ENCODE measurements at regions not wholly inside any gene's neighbourhood (a gene's known extent, or its start where the extent isn't known, plus 50 kb on each side); places are given as distances from the start of the nearest gene placed in this dataset.
"Not testable (repeated sequence)": the region's sequence is repeated elsewhere in the genome, so short reads cannot be mapped to it uniquely, and the experiment has no call there.

DNA sequence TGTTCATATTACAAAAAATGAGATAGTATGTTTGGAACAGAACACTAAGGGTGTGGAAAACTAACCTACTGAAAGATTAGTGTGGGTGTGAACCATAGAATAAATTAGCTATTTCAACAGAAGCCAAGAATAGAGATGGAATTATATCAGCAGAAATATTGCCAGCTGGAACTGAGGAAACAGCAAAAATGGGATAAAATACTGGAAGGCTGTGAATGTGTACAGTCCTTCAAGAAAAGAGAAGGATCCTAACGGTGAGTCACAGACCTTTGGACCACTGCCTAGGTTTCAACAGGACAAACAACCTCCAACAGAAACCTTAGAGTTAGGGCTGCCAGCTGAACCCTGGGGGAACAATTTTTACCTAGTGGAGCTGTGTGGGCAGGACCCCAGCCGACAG is 395.0 kb downstream of the ZWINT start:
- no peak for DNase-seq (ENCODE audit: low read depth in 4 of 4, low spot score in 3 of 4)

- no peak for DNase-seq (ENCODE audit: low read depth in 4 of 4, low spot score in 3 of 4)
These were observed 417.7 kb downstream of the ZWINT start for GRCh38 chr10:55943403-55943802.

DNA sequence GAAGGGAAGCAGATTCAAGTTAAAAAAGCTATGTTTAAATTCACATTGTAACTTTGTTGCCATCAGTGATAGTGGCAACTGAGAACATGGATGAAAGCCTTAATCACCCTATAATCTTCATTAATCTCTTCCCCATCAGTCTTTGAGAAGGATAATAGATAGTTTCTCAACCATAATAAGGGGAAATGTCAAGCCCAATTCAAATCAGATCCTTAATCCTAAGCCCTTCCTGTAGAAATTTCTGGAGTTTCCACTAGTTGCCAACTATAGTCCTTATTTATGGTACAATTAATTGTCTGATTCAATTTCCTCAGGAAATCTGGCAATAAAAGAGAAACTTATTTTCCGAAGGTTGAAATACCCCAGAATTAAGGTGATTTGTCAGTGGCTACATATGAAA is 431.8 kb downstream of the ZWINT start:
- no peak for DNase-seq (ENCODE audit: low read depth in 4 of 4, low spot score in 3 of 4)

- DNase-seq (ENCODE audit: low read depth in 4 of 4, low spot score in 3 of 4) = not testable (repeated sequence)
These were observed 461.4 kb downstream of the ZWINT start for GRCh38 chr10:55899472-55900147.

GRCh38 chr10:55897490-55897921 is 463.6 kb downstream of the ZWINT start:
- peak; percentile 27 to 41 (median 37) for DNase-seq (ENCODE audit: low read depth in 4 of 4, low spot score in 3 of 4)

- DNase-seq (ENCODE audit: low read depth in 4 of 4, low spot score in 3 of 4) = no peak
These were observed 468.8 kb downstream of the ZWINT start for GRCh38 chr10:55892276-55892675.

- DNase-seq (ENCODE audit: low read depth in 4 of 4, low spot score in 3 of 4) = no peak
These were observed 479.5 kb downstream of the ZWINT start for GRCh38 chr10:55881588-55881987.

DNA sequence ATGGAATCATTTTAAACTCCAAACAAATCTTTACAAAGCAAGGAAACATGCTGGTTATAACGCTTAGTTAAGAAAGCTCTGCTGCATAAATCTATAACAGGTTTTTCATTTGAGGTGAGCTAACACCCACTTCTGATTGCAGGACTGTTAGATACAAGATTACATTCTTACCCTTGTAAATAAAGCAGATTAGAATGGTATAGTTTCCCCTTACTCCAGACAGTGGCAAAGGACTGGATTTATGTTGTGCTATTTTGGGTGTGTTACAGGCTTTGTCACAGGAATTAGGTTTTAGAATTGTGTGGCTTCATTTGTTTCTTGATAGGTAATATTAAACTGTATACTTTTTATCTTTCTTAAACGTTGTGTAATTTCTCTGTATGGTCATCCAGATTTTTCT is 487.6 kb downstream of the ZWINT start:
- DNase-seq (ENCODE audit: low read depth in 4 of 4, low spot score in 3 of 4) = no peak

DNA sequence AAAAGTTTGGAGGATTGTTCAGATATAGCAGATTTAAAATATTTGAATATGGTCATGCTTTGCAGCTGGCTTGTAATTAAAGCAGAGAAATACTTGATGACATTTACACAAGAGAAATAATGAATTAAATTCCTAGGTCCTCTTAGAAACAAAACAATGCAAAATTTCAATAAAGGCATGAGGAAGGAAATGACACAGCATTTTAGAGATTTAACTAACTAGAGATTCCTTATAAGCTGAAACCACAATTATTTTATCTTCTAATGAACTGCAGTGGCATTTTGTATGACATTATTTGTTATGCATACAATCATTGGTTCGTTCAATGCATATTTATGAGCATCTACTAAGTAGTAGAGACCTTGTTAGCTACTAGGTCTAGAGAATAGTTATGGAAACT is 490.9 kb downstream of the ZWINT start:
- DNase-seq (ENCODE audit: low read depth in 4 of 4, low spot score in 3 of 4) = no peak

DNA sequence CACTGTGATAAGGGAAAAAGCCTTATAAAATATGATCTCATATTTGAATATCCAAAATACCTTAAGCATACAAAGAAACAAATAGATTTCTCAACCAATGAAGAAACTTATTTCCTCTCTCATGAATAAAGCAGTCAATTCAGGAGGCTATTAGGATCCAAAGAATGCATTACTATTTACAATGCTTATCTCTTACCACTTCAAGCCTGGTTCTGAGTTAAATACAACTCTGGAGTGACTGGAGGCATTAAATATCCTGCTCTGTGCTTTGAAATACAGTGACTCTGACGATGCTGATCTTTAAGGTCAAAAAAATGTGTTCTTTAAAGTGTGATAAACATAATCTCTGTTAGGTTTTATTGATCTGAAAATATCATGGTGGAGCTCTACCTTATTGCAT is 493.2 kb downstream of the ZWINT start:
- no peak for DNase-seq (ENCODE audit: low read depth in 4 of 4, low spot score in 3 of 4)

- DNase-seq (ENCODE audit: low read depth in 4 of 4, low spot score in 3 of 4) = no peak
These were observed 502.3 kb downstream of the ZWINT start for GRCh38 chr10:55858730-55859129.

DNA sequence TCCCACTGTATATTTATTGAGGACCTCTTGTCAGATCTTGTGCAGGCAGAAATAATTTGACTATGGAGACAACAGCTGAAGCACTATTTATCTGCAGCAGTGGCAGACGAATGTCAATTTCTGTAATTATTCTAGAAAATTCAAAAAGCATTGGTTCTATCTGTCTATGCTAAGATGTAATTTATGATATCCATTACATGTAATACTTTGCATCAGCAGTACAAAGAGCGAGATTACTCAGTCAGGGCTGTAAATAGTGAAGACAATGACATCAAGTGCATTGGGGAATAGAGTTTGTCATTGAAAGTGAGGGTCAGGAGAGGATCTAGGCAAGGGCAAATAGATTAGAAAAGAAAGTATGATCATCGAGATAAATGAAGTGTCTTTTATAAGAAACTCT is 508.2 kb downstream of the ZWINT start:
- DNase-seq (ENCODE audit: low read depth in 4 of 4, low spot score in 3 of 4) = no peak

- no peak for DNase-seq (ENCODE audit: low read depth in 4 of 4, low spot score in 3 of 4)
These were observed 523.8 kb downstream of the ZWINT start for GRCh38 chr10:55837273-55837672.

GRCh38 chr10:55822096-55822495 is 539.0 kb downstream of the ZWINT start:
- no peak for DNase-seq (ENCODE audit: low read depth in 4 of 4, low spot score in 3 of 4)

GRCh38 chr10:55820478-55820877 is 540.6 kb downstream of the ZWINT start:
- DNase-seq (ENCODE audit: low read depth in 4 of 4, low spot score in 3 of 4) = no peak

DNA sequence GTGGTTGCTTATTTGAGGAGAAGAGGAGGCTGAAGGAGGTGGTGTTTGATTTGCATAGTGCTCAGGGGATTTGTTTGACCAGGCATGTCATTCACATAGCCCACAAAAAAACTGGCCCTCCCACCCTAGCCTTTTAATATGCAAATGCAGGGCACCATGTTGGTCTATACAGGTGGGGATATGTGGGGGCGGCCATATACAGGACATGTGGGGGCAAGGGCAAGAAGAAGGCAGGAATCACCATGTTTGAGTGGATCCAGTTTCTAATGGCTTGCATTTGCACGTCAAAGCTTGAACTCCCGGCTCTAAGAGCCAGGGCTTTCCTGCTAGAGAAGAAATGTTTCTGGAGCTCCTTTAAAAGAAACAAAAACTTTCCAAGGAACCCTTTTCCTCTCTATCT is 541.0 kb downstream of the ZWINT start:
- DNase-seq (ENCODE audit: low read depth in 4 of 4, low spot score in 3 of 4) = no peak

DNA sequence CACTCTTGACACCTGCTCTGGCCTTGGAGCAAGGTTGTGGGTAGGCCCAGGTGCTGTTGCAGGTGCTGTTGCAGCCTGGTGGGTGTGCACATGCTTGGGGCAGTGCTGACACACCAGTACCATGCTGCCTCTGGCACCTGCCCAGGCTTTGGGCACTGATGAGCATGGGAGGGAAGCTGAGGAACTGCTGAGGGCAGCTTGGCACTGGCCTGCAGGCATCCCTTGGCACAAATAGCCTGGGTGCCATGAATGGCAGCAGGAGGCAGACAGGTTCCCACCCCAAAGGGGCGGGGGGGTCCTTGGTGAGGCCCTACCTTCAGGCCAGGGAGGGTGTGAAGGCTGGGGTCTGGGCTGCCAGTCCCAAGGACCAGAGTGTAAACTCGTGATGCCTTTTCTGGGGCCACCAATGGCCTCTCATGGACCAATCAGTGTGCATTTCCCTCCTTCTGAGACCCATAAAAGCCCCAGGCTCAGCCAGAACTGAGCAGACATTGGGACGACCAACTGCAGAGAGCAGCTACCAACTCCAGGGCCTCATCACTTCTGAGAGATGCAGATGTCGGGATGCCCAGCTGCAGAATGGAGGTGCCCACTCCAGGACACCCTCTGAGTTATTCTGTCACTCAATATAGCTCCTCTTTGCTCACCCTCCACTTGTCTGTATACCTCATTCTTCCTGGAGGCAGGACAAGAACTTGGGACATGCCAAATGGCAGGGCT is 547.4 kb downstream of the ZWINT start:
- no peak for DNase-seq (ENCODE audit: low read depth in 4 of 4, low spot score in 3 of 4)

DNA sequence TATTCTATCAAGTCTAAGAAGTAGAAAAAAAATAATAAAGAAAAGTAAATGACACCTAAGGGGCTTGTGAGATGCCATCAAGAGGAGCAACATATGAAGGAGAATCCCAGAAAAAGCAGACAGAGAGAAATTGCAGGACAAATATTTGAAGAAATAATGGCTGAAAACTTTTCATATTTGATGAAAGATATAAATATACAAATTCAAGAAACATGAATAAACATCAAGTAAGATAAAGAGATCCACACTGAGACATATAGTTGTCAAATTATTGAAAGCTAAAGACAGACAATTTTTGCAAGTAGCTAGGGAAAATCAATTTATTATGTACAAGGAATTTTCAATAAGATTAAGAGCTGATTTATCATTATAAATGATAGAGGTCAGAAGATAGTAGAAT is 558.0 kb downstream of the ZWINT start:
- DNase-seq (ENCODE audit: low read depth in 4 of 4, low spot score in 3 of 4) = no peak

GRCh38 chr10:55801353-55801661 is 559.8 kb downstream of the ZWINT start:
- no peak for DNase-seq (ENCODE audit: low read depth in 4 of 4, low spot score in 3 of 4)

GRCh38 chr10:55800602-55801352 is 560.3 kb downstream of the ZWINT start:
- DNase-seq (ENCODE audit: low read depth in 4 of 4, low spot score in 3 of 4) = no peak

DNA sequence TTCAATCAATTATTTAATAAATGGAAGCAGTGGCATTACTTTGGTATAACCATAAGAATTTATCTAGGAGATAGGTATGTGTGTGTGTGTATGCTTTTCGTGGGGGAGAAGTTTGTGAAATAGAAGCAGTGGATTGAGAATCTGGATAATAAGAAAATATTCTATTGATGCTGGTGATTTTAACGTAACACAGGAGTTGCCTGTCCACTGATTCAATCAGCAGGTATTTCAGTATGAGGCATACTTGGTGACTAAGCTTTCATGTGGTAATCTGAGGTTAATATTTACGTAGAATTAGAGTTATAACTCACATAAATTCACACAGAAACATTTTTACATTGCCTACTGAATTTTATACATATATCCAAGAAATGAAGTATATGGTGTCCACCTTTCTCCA is 568.0 kb downstream of the ZWINT start:
- DNase-seq (ENCODE audit: low read depth in 4 of 4, low spot score in 3 of 4) = no peak

- not testable (repeated sequence) for DNase-seq (ENCODE audit: low read depth in 4 of 4, low spot score in 3 of 4)
These were observed 570.8 kb downstream of the ZWINT start for GRCh38 chr10:55790276-55790675.

Measured in left renal pelvis (tissue), 4 donors.